SKM-1 treated with dmso at 0.1 percent for 144 hours (cell line): ENCODE measurements at regions not wholly inside any gene's neighbourhood (a gene's known extent, or its start where the extent isn't known, plus 50 kb on each side); places are given as distances from the start of the nearest gene placed in this dataset.

Experiments used
- DNase-seq: peaks from one replicate; lab custom pipeline; 2025; ENCODE audit not compliant: unreplicated experiment; lab: John Stamatoyannopoulos, UW

GRCh38 chr2:224213396-224213795 lies 174.3 kb upstream of the SERPINE2 start:
- DNase-seq = no peak

- no peak for DNase-seq
Measured at GRCh38 chr2:224211791-224212190, 172.7 kb upstream of the SERPINE2 start.

DNA sequence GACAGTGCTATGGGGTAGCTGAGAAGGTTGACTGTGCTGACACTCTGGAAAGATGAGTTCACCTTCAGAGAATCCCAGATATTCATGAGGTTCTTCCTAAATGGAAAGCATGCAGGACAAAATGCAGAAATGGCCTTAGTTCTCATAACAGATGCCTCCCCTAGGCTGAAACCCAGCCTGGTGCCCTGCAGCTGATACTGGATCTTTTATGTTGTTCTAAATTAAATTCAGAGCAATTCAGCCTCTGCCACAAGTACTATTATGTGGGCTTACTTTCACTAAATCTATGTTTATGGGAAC lies 172.0 kb upstream of the SERPINE2 start:
- no peak for DNase-seq

DNA sequence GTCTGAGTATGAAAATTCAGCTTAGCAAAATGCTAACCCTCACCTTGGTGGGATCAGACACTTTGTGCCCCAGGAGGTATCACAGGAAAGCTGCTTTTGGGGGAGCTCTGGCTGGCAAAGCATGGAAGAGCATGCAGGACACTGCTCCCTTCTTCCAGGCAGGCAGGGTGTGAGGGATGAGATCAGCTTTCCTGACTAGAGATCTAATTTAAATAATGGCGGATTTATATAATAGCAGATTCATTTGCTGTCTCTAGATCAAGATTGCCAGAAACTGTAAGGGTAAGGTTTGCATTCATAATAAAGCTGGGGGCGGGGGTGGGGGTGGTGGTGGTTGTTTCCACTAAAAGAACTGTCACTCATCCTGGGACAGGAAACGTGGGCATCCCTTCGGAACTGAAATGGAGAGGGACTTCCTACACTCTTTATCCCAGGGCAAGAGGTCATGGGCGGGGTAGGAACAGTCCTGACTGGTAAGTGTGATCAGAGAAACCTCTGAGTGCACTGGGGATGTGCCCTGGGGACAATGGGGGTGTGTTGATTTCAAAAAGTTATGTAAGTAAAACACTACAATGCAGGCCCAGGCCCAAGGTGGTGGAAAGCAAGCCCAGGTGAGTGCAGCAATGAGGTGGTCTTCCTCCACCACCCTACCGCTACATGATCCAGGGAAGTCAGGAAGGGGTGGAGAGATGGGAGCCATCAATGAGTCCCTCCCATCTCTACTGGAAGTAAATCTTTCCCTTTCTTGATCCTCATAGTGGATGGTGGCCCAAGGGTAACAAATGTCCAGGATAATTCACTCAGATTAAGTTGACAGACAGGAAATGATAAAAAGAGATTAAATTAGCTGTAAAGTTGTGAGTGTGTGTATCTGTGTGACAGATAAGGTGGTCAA lies 171.4 kb upstream of the SERPINE2 start:
- DNase-seq = no peak

GRCh38 chr2:224209555-224210285 lies 170.6 kb upstream of the SERPINE2 start:
- DNase-seq = no peak

GRCh38 chr2:224208443-224208842 lies 169.4 kb upstream of the SERPINE2 start:
- DNase-seq = no peak

GRCh38 chr2:224208007-224208406 lies 168.9 kb upstream of the SERPINE2 start:
- no peak for DNase-seq

- no peak for DNase-seq
Measured at GRCh38 chr2:224206816-224207215, 167.7 kb upstream of the SERPINE2 start.

- no peak for DNase-seq
Measured at GRCh38 chr2:224202281-224202865, 163.3 kb upstream of the SERPINE2 start.

GRCh38 chr2:224198436-224198835 lies 159.3 kb upstream of the SERPINE2 start:
- no peak for DNase-seq

DNA sequence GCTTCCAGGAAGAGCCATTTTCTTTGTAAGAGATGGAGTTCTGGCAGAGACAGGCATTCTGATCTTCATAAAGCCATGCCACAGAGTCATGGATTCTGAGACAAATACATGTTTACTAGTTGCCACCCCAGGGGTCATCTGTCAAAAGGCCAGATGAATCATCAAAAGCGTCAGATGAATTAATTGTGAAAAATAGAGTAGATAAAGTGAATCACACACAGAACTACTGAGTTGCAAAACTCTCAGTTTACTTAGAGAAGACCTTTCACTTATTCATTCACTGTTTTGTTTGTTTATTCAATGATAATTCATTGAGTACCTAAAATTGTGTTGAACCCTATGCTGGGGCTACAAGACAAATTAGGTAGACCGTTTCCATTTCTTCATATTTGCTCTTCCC lies 157.7 kb upstream of the SERPINE2 start:
- DNase-seq = no peak

- DNase-seq = no peak
Measured at GRCh38 chr2:224195925-224196571, 157.0 kb upstream of the SERPINE2 start.

DNA sequence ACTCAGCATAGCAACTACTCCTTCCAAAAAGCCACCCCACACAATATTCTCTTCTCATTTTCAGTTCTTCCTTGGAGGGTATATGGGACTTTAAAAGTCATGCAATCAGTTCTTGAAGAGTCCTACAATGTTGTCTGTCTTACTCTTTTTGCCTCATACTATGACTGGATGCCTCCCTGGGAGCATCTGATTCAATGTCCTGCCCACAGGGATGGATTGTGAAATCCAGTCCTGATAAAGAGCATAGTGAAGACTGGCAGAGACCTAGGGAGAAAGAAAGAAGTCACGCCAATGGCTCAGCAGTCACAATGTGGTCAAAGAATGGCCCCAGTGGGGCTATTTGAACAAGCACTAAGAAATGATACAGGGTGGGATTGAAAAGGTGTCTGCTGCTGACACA lies 155.1 kb upstream of the SERPINE2 start:
- no peak for DNase-seq

DNA sequence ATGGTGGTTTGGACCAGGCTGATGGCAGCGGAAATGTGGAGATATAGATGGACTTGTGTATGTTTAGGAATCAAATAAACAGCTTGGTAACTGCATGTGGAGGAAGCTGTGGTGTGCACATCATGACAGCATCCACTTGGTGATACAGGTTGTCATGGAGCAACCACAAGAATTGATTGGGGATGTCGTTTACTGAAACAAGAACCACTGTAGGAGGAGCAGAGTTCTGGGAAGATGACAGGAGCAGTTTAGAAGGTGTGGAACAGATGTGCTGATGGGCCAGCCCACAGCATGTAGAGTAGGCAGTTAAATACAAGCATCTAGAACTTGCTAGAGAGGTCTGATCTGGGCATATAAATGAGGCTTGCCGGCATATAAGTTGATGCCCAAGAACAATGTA lies 152.4 kb upstream of the SERPINE2 start:
- no peak for DNase-seq

- no peak for DNase-seq
Measured at GRCh38 chr2:224190936-224191270, 151.8 kb upstream of the SERPINE2 start.

GRCh38 chr2:224190234-224190935 lies 151.3 kb upstream of the SERPINE2 start:
- no peak for DNase-seq

DNA sequence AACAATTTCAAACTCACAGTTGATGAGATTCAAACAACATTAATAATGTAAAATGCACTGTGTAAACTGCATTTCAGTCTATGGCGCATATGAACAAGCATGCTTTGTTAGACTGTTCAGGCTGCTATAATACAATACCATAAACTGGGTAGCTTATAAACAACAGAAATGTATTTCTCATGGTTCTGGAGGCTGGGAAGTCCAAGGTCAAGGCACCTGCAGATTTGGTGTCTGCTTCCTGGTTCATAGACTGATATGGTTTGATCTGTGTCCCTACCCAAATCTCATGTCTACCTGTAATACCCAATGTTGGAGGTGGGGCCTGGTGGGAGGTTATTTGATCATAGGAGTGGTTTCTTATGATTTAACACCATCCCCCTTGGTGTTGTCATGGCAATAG lies 148.1 kb upstream of the SERPINE2 start:
- no peak for DNase-seq

- DNase-seq = no peak
Measured at GRCh38 chr2:224185023-224185601, 146.0 kb upstream of the SERPINE2 start.

- DNase-seq = no peak
Measured at GRCh38 chr2:224183086-224183485, 144.0 kb upstream of the SERPINE2 start.

- no peak for DNase-seq
Measured at GRCh38 chr2:224182498-224182897, 143.4 kb upstream of the SERPINE2 start.
